ENCODE measurements at regions not wholly inside any gene's neighbourhood (a gene's known extent, or its start where the extent isn't known, plus 50 kb on each side); places are given as distances from the start of the nearest gene placed in this dataset.
"Not testable (repeated sequence)": the region's sequence is repeated elsewhere in the genome, so short reads cannot be mapped to it uniquely, and the experiment has no call there.

DNA sequence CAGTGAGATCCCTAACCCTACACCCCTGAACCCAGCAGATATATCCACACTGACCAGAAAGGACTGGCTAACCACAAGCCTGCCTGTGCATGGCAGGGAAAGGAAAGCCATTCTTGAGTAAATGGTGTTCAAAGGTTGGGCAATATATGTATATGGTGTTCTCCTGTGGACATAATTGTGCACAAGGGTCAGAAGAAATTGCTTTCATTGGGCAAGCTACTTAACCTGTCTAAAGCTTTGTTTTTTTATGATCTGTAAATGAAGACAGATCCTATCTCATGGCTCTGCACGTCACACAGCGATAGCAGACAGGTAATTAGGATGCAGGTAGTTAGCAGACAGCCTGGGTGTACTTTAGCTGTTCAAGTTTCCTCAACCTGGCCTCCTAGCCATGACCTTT is 263.5 kb upstream of the PLGLB2 start:
- H3K9ac ChIP-seq (ENCODE audit: low read length); H3K9me3 Mint-ChIP-seq (ENCODE audit: insufficient read depth); H3K79me2 ChIP-seq (ENCODE audit: control insufficient read depth, insufficient read depth, low read length); H3K4me3 ChIP-seq (ENCODE audit: control extremely low read depth in 1 of 5, extremely low read depth in 1 of 5, insufficient read depth in 1 of 5, low read depth in 2 of 5, low read length in 4 of 5); H3K27me3 Mint-ChIP-seq; POLR2A ChIA-PET; H3K9me3 ChIP-seq (ENCODE audit: control extremely low read depth in 1 of 3, control insufficient read depth in 2 of 3, insufficient read depth in 1 of 3, low read length in 2 of 3); H3K36me3 ChIP-seq (replicated peaks in 1 of 2; ENCODE audit: control extremely low read depth in 1 of 2, control insufficient read depth in 1 of 2, extremely low read depth in 1 of 2, insufficient read depth in 2 of 2, low read length in 1 of 2); H2AFZ ChIP-seq (ENCODE audit: insufficient read depth, low read depth, low read length, poor library complexity, severe bottlenecking); intact Hi-C loops (cut with micrococcal nuclease); H3K27ac ChIP-seq (ENCODE audit: low read length in 2 of 2); DNase-seq; H3K4me2 ChIP-seq (replicated peaks; ENCODE audit: low read depth, low read length, poor library complexity, severe bottlenecking); H3K27me3 ChIP-seq (replicated peaks in 1 of 4; ENCODE audit: control extremely low read depth in 1 of 4, control insufficient read depth in 3 of 4, insufficient read depth in 4 of 4, low read length in 3 of 4); H4K20me1 ChIP-seq (ENCODE audit: control insufficient read depth, insufficient read depth, low read length, poor library complexity, severe bottlenecking); ATAC-seq (ENCODE audit: low read depth); CTCF ChIA-PET; H3K4me1 Mint-ChIP-seq; H3K4me3 Mint-ChIP-seq: not testable (repeated sequence)
- peak overlapping the region; percentile 41 for H3K27ac Mint-ChIP-seq
- H3K4me1 ChIP-seq (ENCODE audit: control insufficient read depth in 2 of 2, insufficient read depth in 2 of 2, low read length in 2 of 2): peaks cover 0 to 12% of the 10 kb centered on the region in 2 donors
- no CpG with 5 or more reads among the region's 2 CpGs for WGBS (ENCODE audit: insufficient coverage)

- H3K9me3 Mint-ChIP-seq (ENCODE audit: insufficient read depth); H3K79me2 ChIP-seq (ENCODE audit: control insufficient read depth, insufficient read depth, low read length); H3K27ac Mint-ChIP-seq; CTCF ChIA-PET; H3K27ac ChIP-seq (ENCODE audit: low read length in 2 of 2); H3K9me3 ChIP-seq (ENCODE audit: control extremely low read depth in 1 of 3, control insufficient read depth in 2 of 3, insufficient read depth in 1 of 3, low read length in 2 of 3); POLR2A ChIA-PET; DNase-seq; H3K9ac ChIP-seq (ENCODE audit: low read length); intact Hi-C loops (cut with micrococcal nuclease); H3K27me3 Mint-ChIP-seq; H3K27me3 ChIP-seq (replicated peaks in 1 of 4; ENCODE audit: control extremely low read depth in 1 of 4, control insufficient read depth in 3 of 4, insufficient read depth in 4 of 4, low read length in 3 of 4); H2AFZ ChIP-seq (ENCODE audit: insufficient read depth, low read depth, low read length, poor library complexity, severe bottlenecking); H4K20me1 ChIP-seq (ENCODE audit: control insufficient read depth, insufficient read depth, low read length, poor library complexity, severe bottlenecking); H3K4me3 Mint-ChIP-seq; H3K36me3 ChIP-seq (replicated peaks in 1 of 2; ENCODE audit: control extremely low read depth in 1 of 2, control insufficient read depth in 1 of 2, extremely low read depth in 1 of 2, insufficient read depth in 2 of 2, low read length in 1 of 2); H3K4me3 ChIP-seq (ENCODE audit: control extremely low read depth in 1 of 5, extremely low read depth in 1 of 5, insufficient read depth in 1 of 5, low read depth in 2 of 5, low read length in 4 of 5); H3K4me1 Mint-ChIP-seq; H3K4me2 ChIP-seq (replicated peaks; ENCODE audit: low read depth, low read length, poor library complexity, severe bottlenecking); ATAC-seq (ENCODE audit: low read depth): not testable (repeated sequence)
- H3K4me1 ChIP-seq (ENCODE audit: control insufficient read depth in 2 of 2, insufficient read depth in 2 of 2, low read length in 2 of 2): peaks cover 0 to 12% of the 10 kb centered on the region in 2 donors
- no CpG with 5 or more reads among the region's 8 CpGs for WGBS (ENCODE audit: insufficient coverage)
Measured at GRCh38 chr2:87485455-87485854, 262.4 kb upstream of the PLGLB2 start.

DNA sequence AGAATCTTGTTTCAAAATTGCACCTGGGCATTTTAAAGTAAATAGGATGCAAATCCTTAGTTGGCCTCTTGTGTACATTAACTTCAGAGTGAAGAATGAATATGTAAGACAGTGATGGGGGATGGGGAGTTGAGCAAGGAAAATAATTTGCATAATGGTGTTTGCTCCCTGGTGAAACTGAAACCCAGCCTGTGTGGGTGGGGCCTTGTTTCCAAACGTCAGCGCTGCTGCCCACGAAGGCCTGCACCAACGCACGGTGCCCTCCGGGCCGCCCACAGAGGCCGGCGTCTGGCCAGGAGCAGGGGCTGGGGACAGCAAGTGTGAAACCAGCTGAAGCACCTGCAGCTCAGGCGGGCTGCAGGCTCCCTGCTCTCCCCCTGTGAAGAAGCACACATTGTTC is 262.0 kb upstream of the PLGLB2 start:
- H3K27me3 ChIP-seq (replicated peaks in 1 of 4; ENCODE audit: control extremely low read depth in 1 of 4, control insufficient read depth in 3 of 4, insufficient read depth in 4 of 4, low read length in 3 of 4); H3K9me3 Mint-ChIP-seq (ENCODE audit: insufficient read depth); H3K9ac ChIP-seq (ENCODE audit: low read length); intact Hi-C loops (cut with micrococcal nuclease); CTCF ChIA-PET; H3K4me2 ChIP-seq (replicated peaks; ENCODE audit: low read depth, low read length, poor library complexity, severe bottlenecking); H3K4me3 Mint-ChIP-seq; DNase-seq; H3K36me3 ChIP-seq (replicated peaks in 1 of 2; ENCODE audit: control extremely low read depth in 1 of 2, control insufficient read depth in 1 of 2, extremely low read depth in 1 of 2, insufficient read depth in 2 of 2, low read length in 1 of 2); H3K79me2 ChIP-seq (ENCODE audit: control insufficient read depth, insufficient read depth, low read length); H3K4me1 Mint-ChIP-seq; H3K9me3 ChIP-seq (ENCODE audit: control extremely low read depth in 1 of 3, control insufficient read depth in 2 of 3, insufficient read depth in 1 of 3, low read length in 2 of 3); H4K20me1 ChIP-seq (ENCODE audit: control insufficient read depth, insufficient read depth, low read length, poor library complexity, severe bottlenecking); H3K27me3 Mint-ChIP-seq; POLR2A ChIA-PET: not testable (repeated sequence)
- H2AFZ ChIP-seq (ENCODE audit: insufficient read depth, low read depth, low read length, poor library complexity, severe bottlenecking): peak overlapping the region; percentile 54
- peak overlapping the region in 1 of 5 experiments; percentile 12 for H3K4me3 ChIP-seq (ENCODE audit: control extremely low read depth in 1 of 5, extremely low read depth in 1 of 5, insufficient read depth in 1 of 5, low read depth in 2 of 5, low read length in 4 of 5)
- peak overlapping the region; percentile 46 to 78 for H3K27ac ChIP-seq (ENCODE audit: low read length in 2 of 2)
- peak; percentile 97 for ATAC-seq (ENCODE audit: low read depth)
- peaks cover 0 to 12% of the 10 kb centered on the region in 2 donors for H3K4me1 ChIP-seq (ENCODE audit: control insufficient read depth in 2 of 2, insufficient read depth in 2 of 2, low read length in 2 of 2)
- WGBS (ENCODE audit: insufficient coverage): no CpG with 5 or more reads among the region's 10 CpGs
- peak overlapping the region; percentile 63 for H3K27ac Mint-ChIP-seq

DNA sequence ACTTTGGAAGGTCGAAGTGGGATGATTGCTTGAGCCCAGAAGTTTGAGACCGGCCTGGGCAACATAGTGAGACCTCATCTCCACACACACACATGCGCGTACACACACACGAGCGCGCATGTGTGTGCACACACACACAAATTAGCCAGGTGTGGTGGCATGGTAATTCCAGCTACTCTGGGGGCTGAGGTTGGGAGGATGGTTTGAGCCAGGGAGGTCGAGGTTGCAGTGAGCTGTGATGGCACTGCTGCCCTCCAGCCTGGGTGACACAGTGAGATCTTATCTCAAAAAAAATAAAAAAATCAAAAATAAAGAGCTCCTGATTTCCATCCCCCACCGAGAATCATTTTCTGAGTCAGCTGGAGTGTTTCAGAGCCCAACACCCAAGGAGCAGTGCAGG is 261.5 kb upstream of the PLGLB2 start:
- H3K4me1 Mint-ChIP-seq; H3K36me3 ChIP-seq (replicated peaks in 1 of 2; ENCODE audit: control extremely low read depth in 1 of 2, control insufficient read depth in 1 of 2, extremely low read depth in 1 of 2, insufficient read depth in 2 of 2, low read length in 1 of 2); intact Hi-C loops (cut with micrococcal nuclease); H3K27me3 Mint-ChIP-seq; H3K9me3 Mint-ChIP-seq (ENCODE audit: insufficient read depth); H4K20me1 ChIP-seq (ENCODE audit: control insufficient read depth, insufficient read depth, low read length, poor library complexity, severe bottlenecking); H3K27me3 ChIP-seq (replicated peaks in 1 of 4; ENCODE audit: control extremely low read depth in 1 of 4, control insufficient read depth in 3 of 4, insufficient read depth in 4 of 4, low read length in 3 of 4); H3K79me2 ChIP-seq (ENCODE audit: control insufficient read depth, insufficient read depth, low read length); CTCF ChIA-PET; H3K4me2 ChIP-seq (replicated peaks; ENCODE audit: low read depth, low read length, poor library complexity, severe bottlenecking); H3K9me3 ChIP-seq (ENCODE audit: control extremely low read depth in 1 of 3, control insufficient read depth in 2 of 3, insufficient read depth in 1 of 3, low read length in 2 of 3); POLR2A ChIA-PET: not testable (repeated sequence)
- peak overlapping the region; percentile 54 for H2AFZ ChIP-seq (ENCODE audit: insufficient read depth, low read depth, low read length, poor library complexity, severe bottlenecking)
- Mint-ChIP-seq H3K27ac (peak overlapping the region; percentile 86), H3K4me3 (peak overlapping the region; percentile 19)
- peak; percentile 13 for ATAC-seq (ENCODE audit: low read depth)
- H3K9ac ChIP-seq (ENCODE audit: low read length): peak overlapping the region; percentile 37
- peaks cover 0 to 12% of the 10 kb centered on the region in 2 donors for H3K4me1 ChIP-seq (ENCODE audit: control insufficient read depth in 2 of 2, insufficient read depth in 2 of 2, low read length in 2 of 2)
- H3K27ac ChIP-seq (ENCODE audit: low read length in 2 of 2): peak overlapping the region; percentile 46 to 78
- DNase-seq: peak; percentile 32
- peak overlapping the region in 1 of 5 experiments; percentile 12 for H3K4me3 ChIP-seq (ENCODE audit: control extremely low read depth in 1 of 5, extremely low read depth in 1 of 5, insufficient read depth in 1 of 5, low read depth in 2 of 5, low read length in 4 of 5)
- WGBS (ENCODE audit: insufficient coverage): no CpG with 5 or more reads among the region's 9 CpGs
